Neural cell (in vitro differentiated cells): ENCODE measurements at regions not wholly inside any gene's neighbourhood (a gene's known extent, or its start where the extent isn't known, plus 50 kb on each side); places are given as distances from the start of the nearest gene placed in this dataset.

Experiments used
- H2AFZ ChIP-seq: fragments of 200-600, 300-800 bp; sonication (generic), shearing (Covaris generic); 2 replicates; pipeline ENCODE4 v1.6.0; 2014; ENCODE audit warnings: low read depth, mild to moderate bottlenecking, antibody characterized with exemption, low read length, moderate library complexity
- H3F3A ChIP-seq: fragments of 200-600 bp; shearing (Covaris generic); 2 replicates; pipeline ENCODE4 v1.6.1; 2016; ENCODE audit warnings: mild to moderate bottlenecking, moderate library complexity, mixed read lengths, antibody characterized with exemption, low read length; ENCODE audit not compliant: insufficient read depth, poor library complexity, severe bottlenecking
- H3K27ac ChIP-seq: fragments of 200-600, 300-800 bp; sonication (generic), shearing (Covaris generic); 2 replicates; pipeline ENCODE4 v1.5.1; 2014; ENCODE audit warnings: mild to moderate bottlenecking, low read length, moderate library complexity
- H3K27me3 ChIP-seq: fragments of 300-800, 200-600 bp; sonication (generic), shearing (Covaris generic); 2 replicates; pipeline ENCODE4 v1.6.0; 2014; ENCODE audit warnings: mild to moderate bottlenecking, low read depth, low read length, moderate library complexity; ENCODE audit not compliant: insufficient read depth
- H3K36me3 ChIP-seq: fragments of 300-800, 200-600 bp; sonication (generic), shearing (Covaris generic); 2 replicates; pipeline ENCODE4 v1.5.1; 2014; ENCODE audit warnings: mild to moderate bottlenecking, antibody characterized with exemption, low read length, moderate library complexity; ENCODE audit not compliant: insufficient read depth
- H3K4me2 ChIP-seq: fragments of 300-800, 200-600 bp; sonication (generic), shearing (Covaris generic); 2 replicates; pipeline ENCODE4 v1.6.0; 2014; ENCODE audit warnings: mild to moderate bottlenecking, low read length
- H3K4me3 ChIP-seq: fragments of 300-800, 200-600 bp; sonication (generic), shearing (Covaris generic); 2 replicates; pipeline ENCODE4 v1.5.1; 2014; ENCODE audit warnings: mild to moderate bottlenecking, low read length, moderate library complexity
- H3K79me2 ChIP-seq: fragments of 200-600 bp; shearing (Covaris generic); replicated peaks from 2 replicates; pipeline ENCODE4 v1.6.0; 2014; ENCODE audit warnings: mild to moderate bottlenecking, low read length, moderate library complexity; ENCODE audit not compliant: insufficient read depth
- H3K9ac ChIP-seq: fragments of 300-800, 200-600 bp; sonication (generic), shearing (Covaris generic); 2 replicates; pipeline ENCODE4 v1.6.1; 2016; ENCODE audit warnings: mild to moderate bottlenecking, low read length, mixed read lengths
- H3K9me2 ChIP-seq: fragments of 200-600 bp; shearing (Covaris generic); 2 replicates; pipeline ENCODE4 v1.6.1; 2016; ENCODE audit warnings: mild to moderate bottlenecking, low read length, mixed read lengths; ENCODE audit not compliant: insufficient read depth
- H3K9me3 ChIP-seq: fragments of 200-600, 300-800 bp; sonication (generic), shearing (Covaris generic); 2 replicates; pipeline ENCODE4 v1.6.1; 2016; ENCODE audit warnings: mild to moderate bottlenecking, mixed run types, low read length, moderate library complexity, mixed read lengths
- H4K20me1 ChIP-seq: fragments of 200-600 bp; shearing (Covaris generic); 2 replicates; pipeline ENCODE4 v1.6.1; 2016; ENCODE audit warnings: mild to moderate bottlenecking, mixed run types; ENCODE audit not compliant: insufficient read depth
- EP300 ChIP-seq: fragments of 450-650 bp; conservative IDR thresholded peaks from 2 replicates; pipeline ENCODE4 v1.6.1; 2014; ENCODE audit warnings: antibody characterized with exemption, mild to moderate bottlenecking, moderate library complexity; ENCODE audit not compliant: poor library complexity, severe bottlenecking
- EZH2 ChIP-seq: fragments of 200-600, 300-800 bp; shearing (Covaris generic), sonication (generic); IDR thresholded peaks from 2 replicates; pipeline ENCODE4 v1.6.1; 2014; ENCODE audit warnings: antibody characterized with exemption, low read length, borderline replicate concordance, mild to moderate bottlenecking; ENCODE audit not compliant: insufficient read depth, poor library complexity, severe bottlenecking
- MXI1 ChIP-seq: fragments of 450-650 bp; conservative IDR thresholded peaks from 2 replicates; pipeline ENCODE4 v1.6.1; 2014; ENCODE audit warnings: antibody characterized with exemption, mild to moderate bottlenecking; ENCODE audit not compliant: poor library complexity, severe bottlenecking
- POLR2AphosphoS5 ChIP-seq: IDR thresholded peaks from 2 replicates; pipeline ENCODE4 v1.6.1; 2012
- RAD21 ChIP-seq: fragments of 450-650 bp; conservative IDR thresholded peaks from 2 replicates; pipeline ENCODE4 v1.6.1; 2014; ENCODE audit warnings: antibody characterized with exemption, mild to moderate bottlenecking, moderate library complexity
- SMC3 ChIP-seq: fragments of 450-650 bp; conservative IDR thresholded peaks from 2 replicates; pipeline ENCODE4 v1.6.1; 2014; ENCODE audit warnings: antibody characterized with exemption, mild to moderate bottlenecking, moderate library complexity; ENCODE audit not compliant: poor library complexity
- TAF1 ChIP-seq: IDR thresholded peaks from 2 replicates; pipeline ENCODE4 v1.6.1; 2012; ENCODE audit warnings: low read depth
- TF ChIP-seq, protein P1 (sequence below): fragments of 450-650 bp; IDR thresholded peaks from 2 replicates; pipeline ENCODE4 v1.5.1; 2014; ENCODE audit warnings: antibody characterized with exemption, mild to moderate bottlenecking, moderate library complexity; ENCODE audit not compliant: poor library complexity, severe bottlenecking
- TF ChIP-seq, protein P2 (sequence below): IDR thresholded peaks from 2 replicates; pipeline ENCODE4 v1.6.1; 2012; ENCODE audit warnings: borderline replicate concordance

DNA sequence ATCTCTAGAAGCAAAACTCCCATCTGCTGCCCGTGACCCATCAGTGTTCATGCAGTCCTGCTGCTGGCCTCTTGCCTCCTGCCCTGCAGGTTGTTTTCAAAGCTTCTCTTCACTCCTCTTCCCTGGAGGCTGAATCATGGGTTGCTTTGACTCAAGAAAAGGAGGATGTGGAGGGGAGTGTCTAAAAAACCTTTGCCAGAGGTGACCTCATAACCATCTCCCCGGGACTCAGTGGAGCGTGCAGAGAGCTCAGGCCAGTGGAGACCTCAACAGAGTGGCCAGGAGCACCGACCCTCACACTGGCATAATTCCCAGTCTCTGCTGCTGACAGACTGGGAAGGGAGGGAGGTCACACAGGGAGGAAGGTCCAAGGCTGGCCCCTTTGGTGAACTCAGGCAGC is 60.9 kb upstream of the ITGA11 start:
- Histone ChIP-seq H4K20me1 (no peaks in the 10 kb centered on the region), H2AFZ (no peak overlapping the region), H3K79me2 (no peaks in the 10 kb centered on the region)

DNA sequence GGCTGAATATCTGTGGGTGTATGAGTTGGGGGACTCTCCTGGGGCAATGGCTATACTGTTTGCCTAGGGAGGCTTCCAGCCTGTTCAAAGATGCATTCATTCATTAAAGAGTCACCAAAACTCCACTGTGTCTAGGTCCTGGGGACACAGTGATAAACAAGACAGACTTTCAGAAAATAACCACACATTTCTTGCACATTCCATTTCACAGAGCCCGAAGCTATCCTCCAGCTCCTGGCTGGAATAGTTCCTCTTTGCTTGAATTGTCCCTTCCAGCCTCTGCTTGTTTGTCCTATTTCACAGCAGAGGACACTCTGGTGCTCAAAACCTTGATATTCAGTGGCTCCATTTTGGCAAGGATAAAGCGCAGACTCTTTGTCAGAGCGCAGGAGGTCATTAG is 61.7 kb upstream of the ITGA11 start:
- no peak overlapping the region for H3K27ac ChIP-seq
- H3K79me2 ChIP-seq = no peaks in the 10 kb centered on the region
- H3K36me3 ChIP-seq = no peaks in the 10 kb centered on the region
- no peak overlapping the region for H3K4me2 ChIP-seq
- H4K20me1 ChIP-seq = no peaks in the 10 kb centered on the region
- no peaks in the 10 kb centered on the region for H3F3A ChIP-seq
- H3K9ac ChIP-seq = no peak overlapping the region
- no peaks in the 10 kb centered on the region for H3K9me3 ChIP-seq
- H3K4me3 ChIP-seq = no peak overlapping the region
- H2AFZ ChIP-seq = no peak overlapping the region
- H3K27me3 ChIP-seq = no peaks in the 10 kb centered on the region
- H3K9me2 ChIP-seq = no peaks in the 10 kb centered on the region
- TF ChIP-seq SMC3 (no peak), EZH2 (no peak), EP300 (no peak), TAF1 (no peak), MXI1 (no peak), POLR2AphosphoS5 (no peak), RAD21 (no peak)
- TF ChIP-seq, protein P1, sequence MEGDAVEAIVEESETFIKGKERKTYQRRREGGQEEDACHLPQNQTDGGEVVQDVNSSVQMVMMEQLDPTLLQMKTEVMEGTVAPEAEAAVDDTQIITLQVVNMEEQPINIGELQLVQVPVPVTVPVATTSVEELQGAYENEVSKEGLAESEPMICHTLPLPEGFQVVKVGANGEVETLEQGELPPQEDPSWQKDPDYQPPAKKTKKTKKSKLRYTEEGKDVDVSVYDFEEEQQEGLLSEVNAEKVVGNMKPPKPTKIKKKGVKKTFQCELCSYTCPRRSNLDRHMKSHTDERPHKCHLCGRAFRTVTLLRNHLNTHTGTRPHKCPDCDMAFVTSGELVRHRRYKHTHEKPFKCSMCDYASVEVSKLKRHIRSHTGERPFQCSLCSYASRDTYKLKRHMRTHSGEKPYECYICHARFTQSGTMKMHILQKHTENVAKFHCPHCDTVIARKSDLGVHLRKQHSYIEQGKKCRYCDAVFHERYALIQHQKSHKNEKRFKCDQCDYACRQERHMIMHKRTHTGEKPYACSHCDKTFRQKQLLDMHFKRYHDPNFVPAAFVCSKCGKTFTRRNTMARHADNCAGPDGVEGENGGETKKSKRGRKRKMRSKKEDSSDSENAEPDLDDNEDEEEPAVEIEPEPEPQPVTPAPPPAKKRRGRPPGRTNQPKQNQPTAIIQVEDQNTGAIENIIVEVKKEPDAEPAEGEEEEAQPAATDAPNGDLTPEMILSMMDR = no peak
- TF ChIP-seq, protein P2, sequence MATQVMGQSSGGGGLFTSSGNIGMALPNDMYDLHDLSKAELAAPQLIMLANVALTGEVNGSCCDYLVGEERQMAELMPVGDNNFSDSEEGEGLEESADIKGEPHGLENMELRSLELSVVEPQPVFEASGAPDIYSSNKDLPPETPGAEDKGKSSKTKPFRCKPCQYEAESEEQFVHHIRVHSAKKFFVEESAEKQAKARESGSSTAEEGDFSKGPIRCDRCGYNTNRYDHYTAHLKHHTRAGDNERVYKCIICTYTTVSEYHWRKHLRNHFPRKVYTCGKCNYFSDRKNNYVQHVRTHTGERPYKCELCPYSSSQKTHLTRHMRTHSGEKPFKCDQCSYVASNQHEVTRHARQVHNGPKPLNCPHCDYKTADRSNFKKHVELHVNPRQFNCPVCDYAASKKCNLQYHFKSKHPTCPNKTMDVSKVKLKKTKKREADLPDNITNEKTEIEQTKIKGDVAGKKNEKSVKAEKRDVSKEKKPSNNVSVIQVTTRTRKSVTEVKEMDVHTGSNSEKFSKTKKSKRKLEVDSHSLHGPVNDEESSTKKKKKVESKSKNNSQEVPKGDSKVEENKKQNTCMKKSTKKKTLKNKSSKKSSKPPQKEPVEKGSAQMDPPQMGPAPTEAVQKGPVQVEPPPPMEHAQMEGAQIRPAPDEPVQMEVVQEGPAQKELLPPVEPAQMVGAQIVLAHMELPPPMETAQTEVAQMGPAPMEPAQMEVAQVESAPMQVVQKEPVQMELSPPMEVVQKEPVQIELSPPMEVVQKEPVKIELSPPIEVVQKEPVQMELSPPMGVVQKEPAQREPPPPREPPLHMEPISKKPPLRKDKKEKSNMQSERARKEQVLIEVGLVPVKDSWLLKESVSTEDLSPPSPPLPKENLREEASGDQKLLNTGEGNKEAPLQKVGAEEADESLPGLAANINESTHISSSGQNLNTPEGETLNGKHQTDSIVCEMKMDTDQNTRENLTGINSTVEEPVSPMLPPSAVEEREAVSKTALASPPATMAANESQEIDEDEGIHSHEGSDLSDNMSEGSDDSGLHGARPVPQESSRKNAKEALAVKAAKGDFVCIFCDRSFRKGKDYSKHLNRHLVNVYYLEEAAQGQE = no peak

More for the DNA sequence above, 60.9 kb upstream of the ITGA11 start:
- Histone ChIP-seq H3K36me3 (no peaks in the 10 kb centered on the region), H3K27ac (no peak overlapping the region), H3F3A (no peaks in the 10 kb centered on the region), H3K4me3 (no peak overlapping the region), H3K4me2 (no peak overlapping the region), H3K9me3 (no peaks in the 10 kb centered on the region), H3K9ac (no peak overlapping the region), H3K9me2 (no peaks in the 10 kb centered on the region), H3K27me3 (no peaks in the 10 kb centered on the region)
- TF ChIP-seq, protein P2 = no peak
- TF ChIP-seq SMC3 (no peak), EZH2 (no peak), POLR2AphosphoS5 (no peak), TAF1 (no peak), EP300 (no peak), RAD21 (no peak), MXI1 (no peak)
- TF ChIP-seq, protein P1 = no peak
